ENCODE measurements at regions not wholly inside any gene's neighbourhood (a gene's known extent, or its start where the extent isn't known, plus 50 kb on each side); places are given as distances from the start of the nearest gene placed in this dataset.

DNA sequence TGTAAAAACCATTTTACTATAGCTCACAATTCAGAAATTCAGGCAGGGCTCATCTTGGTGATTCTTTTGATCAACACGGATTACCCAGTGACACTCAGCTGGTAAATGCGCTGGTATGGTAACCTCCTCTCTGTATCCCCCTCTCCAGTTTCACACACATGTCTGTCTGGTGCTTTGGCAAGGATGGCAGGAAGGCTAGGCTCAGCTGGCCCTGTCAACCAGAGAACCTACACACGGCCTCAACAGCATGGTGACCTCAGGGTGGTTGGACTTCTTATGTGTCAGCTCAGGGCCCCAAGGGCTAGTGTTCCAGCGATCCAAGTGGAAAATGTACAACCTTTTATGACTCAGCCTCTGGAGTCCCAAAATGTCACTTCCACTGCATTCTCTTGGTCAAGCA, 55.7 kb upstream of the EOLA2 start:
- Mint-ChIP-seq H3K36me3 (ENCODE audit: insufficient read depth in 1 of 3, low read depth in 3 of 3) (peaks cover 7 to 16% (median 14%) of the 10 kb centered on the region in 3 experiments), H3K27me3 (ENCODE audit: low read depth) (no peaks in the 10 kb centered on the region; the same call in 1 of the 2 replicates), H3K4me3 (no peak overlapping the region), H3K9me3 (peaks cover 69 to 75% of the 10 kb centered on the region in 2 experiments), H3K27ac (no peak overlapping the region), H3K4me1 (0 out of 4 replicates have a peak, but pooled peaks cover 0 to 7% of the 10 kb centered on the region in 2 experiments)
- H3K9ac ChIP-seq (ENCODE audit: extremely low read depth, insufficient read length, low read length): no peak overlapping the region
- H3K27me3 ChIP-seq (ENCODE audit: insufficient read depth, low read length): no peaks in the 10 kb centered on the region
- H3K14ac ChIP-seq (ENCODE audit: insufficient read depth, low read length): no peak overlapping the region
- H2AK5ac ChIP-seq (ENCODE audit: insufficient read length, low read length): no peak overlapping the region
- H3K4me2 ChIP-seq (ENCODE audit: insufficient read depth, insufficient read length, low read length): no peak overlapping the region
- TF ChIP-seq, protein P1, sequence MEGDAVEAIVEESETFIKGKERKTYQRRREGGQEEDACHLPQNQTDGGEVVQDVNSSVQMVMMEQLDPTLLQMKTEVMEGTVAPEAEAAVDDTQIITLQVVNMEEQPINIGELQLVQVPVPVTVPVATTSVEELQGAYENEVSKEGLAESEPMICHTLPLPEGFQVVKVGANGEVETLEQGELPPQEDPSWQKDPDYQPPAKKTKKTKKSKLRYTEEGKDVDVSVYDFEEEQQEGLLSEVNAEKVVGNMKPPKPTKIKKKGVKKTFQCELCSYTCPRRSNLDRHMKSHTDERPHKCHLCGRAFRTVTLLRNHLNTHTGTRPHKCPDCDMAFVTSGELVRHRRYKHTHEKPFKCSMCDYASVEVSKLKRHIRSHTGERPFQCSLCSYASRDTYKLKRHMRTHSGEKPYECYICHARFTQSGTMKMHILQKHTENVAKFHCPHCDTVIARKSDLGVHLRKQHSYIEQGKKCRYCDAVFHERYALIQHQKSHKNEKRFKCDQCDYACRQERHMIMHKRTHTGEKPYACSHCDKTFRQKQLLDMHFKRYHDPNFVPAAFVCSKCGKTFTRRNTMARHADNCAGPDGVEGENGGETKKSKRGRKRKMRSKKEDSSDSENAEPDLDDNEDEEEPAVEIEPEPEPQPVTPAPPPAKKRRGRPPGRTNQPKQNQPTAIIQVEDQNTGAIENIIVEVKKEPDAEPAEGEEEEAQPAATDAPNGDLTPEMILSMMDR (conservative IDR thresholded peaks at IDR 0.05): no peak
- no peak overlapping the region for H2BK12ac ChIP-seq (ENCODE audit: insufficient read length, low read depth, low read length)
- H2BK5ac ChIP-seq (ENCODE audit: insufficient read length, low read length): no peak overlapping the region
- H3T11ph ChIP-seq (ENCODE audit: low read length): no peak overlapping the region
- no peak overlapping the region for H3K27ac ChIP-seq (ENCODE audit: insufficient read length, low read depth, low read length)
- no peak overlapping the region for H3K23ac ChIP-seq (ENCODE audit: insufficient read length, low read depth, low read length)
- no peak overlapping the region for H2BK20ac ChIP-seq (ENCODE audit: low read depth, low read length, poor library complexity, severe bottlenecking)
- H4K91ac ChIP-seq (ENCODE audit: insufficient read length, low read depth, low read length): no peak overlapping the region
- no peaks in the 10 kb centered on the region for H3K4me1 ChIP-seq (ENCODE audit: insufficient read depth, low read length)
- no peak for DNase-seq
- no peak overlapping the region for H4K8ac ChIP-seq (replicated peaks; ENCODE audit: insufficient read length, low read depth, low read length)
- H2AFZ ChIP-seq (ENCODE audit: low read length): no peak overlapping the region
- no peak overlapping the region for H3K18ac ChIP-seq (ENCODE audit: insufficient read length, low read depth, low read length)
- H3K79me2 ChIP-seq (ENCODE audit: insufficient read depth, low read length): no peaks in the 10 kb centered on the region
- no peaks in the 10 kb centered on the region for H3K79me1 ChIP-seq (ENCODE audit: insufficient read depth, low read depth, low read length, poor library complexity, severe bottlenecking)
- no peaks in the 10 kb centered on the region for H3K23me2 ChIP-seq (ENCODE audit: insufficient read length, low read depth, low read length, poor library complexity, severe bottlenecking)
- no peak overlapping the region for H2BK15ac ChIP-seq (ENCODE audit: low read depth, low read length)
- H3K56ac ChIP-seq (ENCODE audit: insufficient read length, low read depth, low read length): no peak overlapping the region
- WGBS (ENCODE audit: extremely low coverage, insufficient read length, low lambda C conversion rate): no CpG with 5 or more reads among the region's 4 CpGs
- no peak overlapping the region for H2BK120ac ChIP-seq (ENCODE audit: low read depth, low read length, poor library complexity, severe bottlenecking)
- no peak overlapping the region for H3K4ac ChIP-seq (ENCODE audit: low read depth, low read length)
- H4K20me1 ChIP-seq (ENCODE audit: control insufficient read depth, insufficient read depth, insufficient read length): no peaks in the 10 kb centered on the region
- peaks cover 45% of the 10 kb centered on the region for H3K9me3 ChIP-seq (ENCODE audit: control insufficient read depth, low read depth, low read length)
- H4K5ac ChIP-seq (ENCODE audit: insufficient read length, low read depth, low read length): no peak overlapping the region
